GM19328 (cell line): ENCODE measurements at regions not wholly inside any gene's neighbourhood (a gene's known extent, or its start where the extent isn't known, plus 50 kb on each side); places are given as distances from the start of the nearest gene placed in this dataset.

ENCODE experiments used
- ATAC-seq: cut with Tn5 transposase; IDR thresholded peaks from one replicate; pipeline ENCODE4 v1.9.1; 2021; ENCODE audit warnings: mild to moderate bottlenecking, moderate library complexity; ENCODE audit not compliant: unreplicated experiment

GRCh38 chr10:78263521-78263988 lies 229.9 kb downstream of the RPS24 start:
- no peak for ATAC-seq

DNA sequence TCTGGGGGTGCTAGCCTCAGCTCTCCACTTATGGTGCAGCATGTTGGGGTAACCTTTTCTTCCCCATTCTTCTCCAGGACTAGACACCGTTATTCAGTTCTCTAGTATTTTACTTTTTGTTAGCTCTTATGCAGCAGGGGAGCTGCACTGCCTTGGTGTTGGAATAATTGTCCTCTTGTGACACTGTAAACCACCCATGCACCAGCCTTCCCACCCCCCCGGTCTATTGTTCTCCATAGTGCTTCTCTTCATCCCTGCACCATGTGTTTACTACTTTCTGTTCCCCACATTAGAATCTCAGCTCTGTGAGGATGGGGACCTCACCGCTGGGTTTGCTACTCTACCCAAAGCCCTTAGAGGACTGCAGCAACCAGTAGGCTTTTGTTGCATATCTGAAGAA lies 230.7 kb downstream of the RPS24 start:
- ATAC-seq, result no peak

DNA sequence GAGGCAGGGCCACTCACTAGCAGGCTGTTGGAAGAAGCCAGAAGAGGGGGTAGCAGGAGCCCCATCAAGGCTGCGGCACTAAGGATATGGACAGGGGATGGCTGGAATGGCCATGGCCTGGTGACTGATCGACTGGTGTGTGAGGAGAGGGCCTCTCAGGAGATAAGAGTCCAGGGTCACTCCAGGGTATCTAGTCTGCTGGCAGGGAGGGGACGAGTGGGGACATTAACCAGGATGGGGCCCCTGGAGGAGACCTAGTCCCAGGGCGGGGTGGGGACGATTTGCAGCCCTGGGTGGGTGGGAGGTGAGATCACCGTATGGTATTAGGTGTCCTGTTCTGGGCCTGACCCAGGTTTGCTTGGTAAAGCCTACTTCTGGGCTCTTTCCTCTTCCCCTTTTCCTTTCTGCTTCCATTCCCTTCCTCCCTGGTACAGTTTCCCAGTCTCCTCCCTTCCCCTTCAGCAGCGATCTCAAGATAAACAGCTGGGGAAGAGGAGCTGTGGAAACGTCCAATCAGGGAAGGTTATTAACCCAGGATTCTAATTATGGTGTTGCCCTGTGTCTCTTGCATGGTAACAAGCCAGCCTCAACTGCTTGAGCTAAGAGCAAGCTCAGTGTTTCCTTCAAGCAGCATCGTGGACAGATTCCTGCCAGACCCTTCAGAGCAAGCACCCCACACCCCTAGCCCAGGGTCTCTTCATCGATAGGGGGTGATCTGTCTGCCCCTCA lies 233.2 kb downstream of the RPS24 start:
- no peak for ATAC-seq

- ATAC-seq, result no peak
Observed at GRCh38 chr10:78267598-78267997, 233.9 kb downstream of the RPS24 start.

GRCh38 chr10:78269060-78269459 lies 235.4 kb downstream of the RPS24 start:
- no peak for ATAC-seq

GRCh38 chr10:78272329-78272728 lies 238.7 kb downstream of the RPS24 start:
- ATAC-seq, result no peak

DNA sequence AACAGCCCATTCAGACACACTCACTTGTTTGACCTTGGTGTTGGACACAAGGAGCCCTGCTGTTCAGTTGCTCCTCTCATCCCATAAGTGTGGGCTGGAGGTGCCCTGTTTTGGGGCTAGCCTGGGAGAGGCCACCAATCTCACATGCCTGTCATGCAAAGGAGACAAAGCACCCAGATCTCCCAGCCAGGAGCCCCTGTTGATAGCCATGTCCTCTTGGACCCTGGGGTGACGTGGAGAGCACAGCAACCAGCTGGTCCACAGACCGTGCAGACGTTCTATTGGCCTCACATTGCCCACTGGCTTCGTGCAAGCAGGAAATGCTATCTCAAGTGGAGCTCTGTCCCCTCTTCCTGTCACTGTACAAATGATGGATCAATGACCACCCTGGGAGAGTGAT lies 240.8 kb downstream of the RPS24 start:
- no peak for ATAC-seq

DNA sequence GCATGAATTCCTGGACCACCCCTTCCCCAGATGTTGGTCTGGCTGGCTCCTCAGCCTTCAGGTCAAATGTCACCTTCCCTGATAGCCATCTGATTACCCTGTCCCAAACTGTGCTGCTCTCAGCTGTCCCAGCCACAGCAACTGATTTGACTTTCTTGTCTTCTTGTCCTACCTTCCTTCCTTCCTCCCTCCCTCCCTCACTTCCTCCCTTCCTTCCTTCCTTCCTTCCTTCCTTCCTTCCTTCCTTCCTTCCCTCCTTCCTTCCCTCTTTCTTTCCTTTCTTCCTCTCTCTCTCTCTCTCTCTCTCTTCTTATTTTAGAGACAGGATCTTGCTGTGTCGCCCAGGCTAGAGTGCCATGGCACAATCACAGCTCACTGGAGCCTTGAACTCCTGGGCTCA lies 242.5 kb downstream of the RPS24 start:
- no peak for ATAC-seq

DNA sequence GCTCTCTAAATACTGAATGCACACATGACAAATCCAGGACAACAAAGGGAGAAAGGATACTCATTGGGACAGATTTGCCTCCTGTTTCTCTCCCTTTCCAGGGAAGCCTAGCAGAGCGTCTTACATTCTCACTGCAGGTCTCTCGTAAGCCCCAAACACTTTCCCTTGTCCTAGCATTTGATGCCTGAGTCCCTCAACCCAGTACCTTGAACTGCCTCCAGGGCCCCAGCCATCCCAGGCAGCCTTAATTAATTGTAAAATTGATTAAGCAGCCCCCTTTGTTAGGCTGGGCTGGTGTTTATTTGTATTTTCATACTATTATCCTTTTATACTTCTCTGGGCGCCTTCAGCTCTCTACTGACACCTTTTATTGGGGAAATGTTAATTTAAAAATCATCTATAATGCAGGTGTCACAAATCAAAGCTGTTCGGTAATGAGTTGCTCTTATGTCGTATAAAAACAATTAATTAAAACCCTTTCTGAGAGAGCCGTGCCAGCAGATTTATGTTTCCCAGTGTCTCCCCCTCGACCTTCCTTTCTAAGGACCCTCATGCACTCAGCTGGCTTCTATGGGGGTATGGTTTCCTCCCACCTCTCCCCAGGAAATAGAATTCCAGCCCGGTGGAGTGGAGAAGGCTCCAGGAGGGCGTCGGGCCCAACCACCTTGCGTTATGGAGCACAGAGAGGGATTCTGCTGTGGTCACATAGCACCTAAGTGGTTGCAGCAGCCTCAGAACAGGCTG lies 243.8 kb downstream of the RPS24 start:
- ATAC-seq, result no peak

- ATAC-seq, result no peak
Observed at GRCh38 chr10:78278058-78278404, 244.4 kb downstream of the RPS24 start.

DNA sequence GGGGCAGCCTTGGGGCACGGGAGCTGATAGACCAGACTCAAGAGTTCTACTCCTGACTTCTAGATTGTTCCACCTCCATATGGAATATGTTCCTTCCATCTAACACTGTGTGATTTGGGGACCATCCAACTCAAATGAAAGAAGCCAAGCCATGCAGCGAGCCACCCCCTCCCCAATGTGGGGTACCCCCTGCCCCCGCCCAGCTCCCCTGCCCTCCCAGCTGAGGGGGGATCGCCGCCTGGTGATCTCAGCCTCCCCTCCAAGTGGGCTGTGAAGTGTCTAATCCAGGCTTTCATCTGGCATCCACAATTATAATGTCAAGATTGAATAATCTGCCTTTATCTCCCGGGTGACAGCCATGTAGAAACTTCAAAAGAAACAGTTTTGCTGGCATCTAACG lies 246.1 kb downstream of the RPS24 start:
- no peak for ATAC-seq

- no peak for ATAC-seq
Observed at GRCh38 chr10:78280604-78281003, 246.9 kb downstream of the RPS24 start.

GRCh38 chr10:78281627-78282026 lies 248.0 kb downstream of the RPS24 start:
- no peak for ATAC-seq

DNA sequence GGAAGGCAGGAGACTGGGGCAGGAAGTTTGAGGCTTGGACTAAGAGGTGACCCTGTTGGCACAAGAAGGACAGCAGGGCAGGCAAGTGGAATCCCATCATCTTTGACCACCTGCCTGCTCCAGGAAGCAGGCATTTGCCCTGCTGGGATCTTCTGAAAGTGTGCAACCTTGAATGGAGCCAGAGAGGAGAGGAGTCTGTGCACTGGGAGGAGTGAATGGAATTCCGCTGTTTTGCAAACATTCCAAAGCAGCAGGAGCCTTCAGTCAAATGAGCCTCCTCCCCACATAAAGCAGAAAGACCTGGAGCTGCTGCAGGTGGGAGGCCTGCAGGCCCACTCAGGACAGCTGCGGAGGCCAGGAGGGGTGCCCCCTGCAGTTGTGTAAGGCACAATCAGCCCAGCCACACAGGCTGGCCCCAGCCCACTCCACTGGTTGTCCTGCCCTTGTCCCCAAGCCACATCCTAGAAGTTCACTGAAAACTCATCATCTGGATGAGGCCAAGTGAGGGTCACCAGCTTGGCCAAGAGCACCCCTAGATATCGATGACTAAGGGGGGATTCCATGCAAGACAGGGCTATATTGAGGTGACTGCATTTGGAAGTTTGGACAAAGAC lies 249.5 kb downstream of the RPS24 start:
- ATAC-seq, result no peak

GRCh38 chr10:78284381-78284780 lies 250.7 kb downstream of the RPS24 start:
- no peak for ATAC-seq

GRCh38 chr10:78285226-78285625 lies 251.6 kb downstream of the RPS24 start:
- ATAC-seq, result no peak

GRCh38 chr10:78286186-78286585 lies 252.5 kb downstream of the RPS24 start:
- ATAC-seq, result no peak

- ATAC-seq, result no peak
Observed at GRCh38 chr10:78286668-78287067, 253.0 kb downstream of the RPS24 start.

- ATAC-seq, result no peak
Observed at GRCh38 chr10:78287618-78288017, 254.0 kb downstream of the RPS24 start.

DNA sequence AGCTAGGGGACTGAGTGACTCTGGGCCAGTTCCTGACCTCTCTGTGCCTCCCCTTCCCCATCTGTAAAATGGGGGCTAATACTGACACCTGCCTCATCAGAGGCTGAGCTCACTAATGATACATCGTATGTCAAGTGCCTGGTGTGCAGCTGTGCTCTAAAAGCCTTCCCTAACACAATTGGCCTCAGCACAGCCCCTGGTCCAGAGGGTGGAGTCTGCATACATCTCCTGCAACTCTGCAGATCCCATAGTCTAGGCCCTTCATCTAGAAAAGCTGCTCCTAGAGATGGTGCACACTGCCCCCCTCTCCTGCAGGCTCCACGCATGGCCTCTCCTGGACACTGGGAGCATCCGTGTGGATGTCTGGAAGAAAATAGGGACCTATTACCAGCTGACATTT lies 255.0 kb downstream of the RPS24 start:
- no peak for ATAC-seq

- ATAC-seq, result no peak
Observed at GRCh38 chr10:78290131-78290750, 256.6 kb downstream of the RPS24 start.

- no peak for ATAC-seq
Observed at GRCh38 chr10:78291722-78292121, 258.1 kb downstream of the RPS24 start.
